ENCODE measurements at regions not wholly inside any gene's neighbourhood (a gene's known extent, or its start where the extent isn't known, plus 50 kb on each side); places are given as distances from the start of the nearest gene placed in this dataset.

GRCh38 chr6:96470296-96470695 is 51.3 kb upstream of the UFL1 start:
- Histone ChIP-seq H3K14ac (ENCODE audit: insufficient read length) (no peak overlapping the region), H3K27me3 (replicated peaks in 1 of 4; ENCODE audit: control insufficient read depth in 3 of 4, extremely low read depth in 1 of 4, insufficient read depth in 3 of 4, low read length in 3 of 4) (no peaks in the 10 kb centered on the region), H3K18ac (ENCODE audit: extremely low read depth, low read length) (no peak overlapping the region), H3K4me3 (ENCODE audit: extremely low read depth in 1 of 4, insufficient read depth in 2 of 4, low read depth in 3 of 4, low read length in 4 of 4) (no peak overlapping the region), H2BK120ac (replicated peaks; ENCODE audit: low read depth, low read length) (no peak overlapping the region), H3K27ac (ENCODE audit: low read depth, low read length) (no peak overlapping the region), H4K8ac (ENCODE audit: extremely low read depth, insufficient read depth, low read length) (no peak overlapping the region), H2AK5ac (ENCODE audit: low read depth, low read length) (no peak overlapping the region), H3K4me1 (replicated peaks in 1 of 4; ENCODE audit: control insufficient read depth in 3 of 4, insufficient read depth in 4 of 4, low read length in 3 of 4) (no peaks in the 10 kb centered on the region), H3K56ac (replicated peaks; ENCODE audit: insufficient read length, low read depth, low read length) (no peak overlapping the region), H3K36me3 (ENCODE audit: control insufficient read depth in 2 of 4, insufficient read depth in 4 of 4, low read length in 3 of 4) (no peaks in the 10 kb centered on the region), H3K9me3 (ENCODE audit: insufficient read depth in 2 of 2, low read depth in 1 of 2, low read length in 1 of 2) (no peaks in the 10 kb centered on the region), H3K79me1 (ENCODE audit: low read depth, low read length) (no peaks in the 10 kb centered on the region), H2BK15ac (ENCODE audit: low read length) (no peak overlapping the region), H2BK20ac (ENCODE audit: low read length) (no peak overlapping the region), H3K4me2 (ENCODE audit: insufficient read depth in 1 of 2, low read depth in 2 of 2, low read length in 2 of 2) (no peak overlapping the region), H3K9ac (replicated peaks in 1 of 4; ENCODE audit: extremely low read depth in 1 of 4, low read depth in 3 of 4, low read length in 3 of 4) (no peak overlapping the region), H3K23me2 (ENCODE audit: low read depth, low read length) (peaks cover 2% of the 10 kb centered on the region), H2BK12ac (ENCODE audit: low read depth, low read length) (no peak overlapping the region), H4K91ac (replicated peaks; ENCODE audit: insufficient read length, low read length) (no peak overlapping the region), H2AFZ (ENCODE audit: low read length) (no peak overlapping the region), H3K23ac (ENCODE audit: insufficient read length) (no peak overlapping the region), H2BK5ac (ENCODE audit: low read depth, low read length) (no peak overlapping the region), H4K20me1 (replicated peaks in 1 of 2; ENCODE audit: control insufficient read depth in 1 of 2, insufficient read depth in 2 of 2, low read length in 2 of 2) (no peaks in the 10 kb centered on the region), H3K79me2 (ENCODE audit: control insufficient read depth in 1 of 2, insufficient read depth in 2 of 2, low read length in 2 of 2) (no peaks in the 10 kb centered on the region), H4K5ac (ENCODE audit: insufficient read length, low read depth, low read length) (no peak overlapping the region), H3K4ac (replicated peaks; ENCODE audit: insufficient read length, low read depth, low read length) (no peak overlapping the region)
- FAIRE-seq = no peak
- ChIA-PET POLR2A (ENCODE audit: partially characterized antibody) (no interaction called here), CTCF (ENCODE audit: partially characterized antibody) (interaction anchor here (1.0 to 1.2 kb wide), 2 partner anchors 13 to 14 kb away, joined by 4 to 9 read pairs; no protein-coding TSS in a partner anchor)
- TF ChIP-seq SP2 (IDR thresholded peaks at IDR 0.05; ENCODE audit: low read length) (no peak), TAF7 (optimal IDR thresholded peaks at IDR 0.05; ENCODE audit: borderline replicate concordance, low read depth, low read length) (no peak), SIRT6 (IDR thresholded peaks at IDR 0.05; ENCODE audit: low read length) (no peak), RXRA (IDR thresholded peaks at IDR 0.05; ENCODE audit: insufficient read depth, low read depth, low read length) (no peak), POLR2AphosphoS5 (IDR thresholded peaks at IDR 0.05; ENCODE audit: low read depth, low read length) (no peak), TCF12 (IDR thresholded peaks at IDR 0.05; ENCODE audit: low read depth, low read length) (no peak), CHD2 (IDR thresholded peaks at IDR 0.05; ENCODE audit: low read length) (no peak), SRF (IDR thresholded peaks at IDR 0.05; ENCODE audit: low read depth, low read length) (no peak)
- TF ChIP-seq, protein P1, sequence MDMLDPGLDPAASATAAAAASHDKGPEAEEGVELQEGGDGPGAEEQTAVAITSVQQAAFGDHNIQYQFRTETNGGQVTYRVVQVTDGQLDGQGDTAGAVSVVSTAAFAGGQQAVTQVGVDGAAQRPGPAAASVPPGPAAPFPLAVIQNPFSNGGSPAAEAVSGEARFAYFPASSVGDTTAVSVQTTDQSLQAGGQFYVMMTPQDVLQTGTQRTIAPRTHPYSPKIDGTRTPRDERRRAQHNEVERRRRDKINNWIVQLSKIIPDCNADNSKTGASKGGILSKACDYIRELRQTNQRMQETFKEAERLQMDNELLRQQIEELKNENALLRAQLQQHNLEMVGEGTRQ (IDR thresholded peaks at IDR 0.05; ENCODE audit: low read length) = no peak
- no peak for DNase-seq (ENCODE audit: low read depth in 1 of 2, low spot score in 2 of 2)
- 80% methylated on average over 2 of the region's 2 CpGs; no CpG with 5 or more reads in 1 of the 2 experiments for WGBS, 2 experiments (ENCODE audit: extremely low coverage in 1 of 2, insufficient coverage in 1 of 2, insufficient read length in 1 of 2, insufficient replicate concordance in 2 of 2, low coverage in 1 of 2, low lambda C conversion rate in 2 of 2, missing lambda C conversion rate in 1 of 2)
